Stimulated activated CD4-positive, alpha-beta T cell treated with anti-CD3 and anti-CD28 coated beads, Interleukin-12 subunit alpha, Interleukin-12 subunit beta, amount 100 ng/mL, for 4 hours (primary cell): ENCODE measurements at regions not wholly inside any gene's neighbourhood (a gene's known extent, or its start where the extent isn't known, plus 50 kb on each side); places are given as distances from the start of the nearest gene placed in this dataset.

ENCODE experiments used
- DNase-seq: peaks from one replicate; pipeline ENCODE4 v3.0.0-alpha.2; 2020

- DNase-seq = no peak
Observed at GRCh38 chr6:79762370-79762769, 131.2 kb downstream of the SH3BGRL2 start.

GRCh38 chr6:79756496-79756895 lies 125.4 kb downstream of the SH3BGRL2 start:
- no peak for DNase-seq

GRCh38 chr6:79755967-79756366 lies 124.8 kb downstream of the SH3BGRL2 start:
- DNase-seq = no peak
